C4-2B (cell line): ENCODE measurements at regions not wholly inside any gene's neighbourhood (a gene's known extent, or its start where the extent isn't known, plus 50 kb on each side); places are given as distances from the start of the nearest gene placed in this dataset.

ENCODE experiments used
- CTCF ChIP-seq: fragments of 450-650 bp; conservative IDR thresholded peaks from 2 replicates; pipeline ENCODE4 v1.5.1; 2017; ENCODE audit warnings: mild to moderate bottlenecking
- ZFX ChIP-seq: fragments of 450-650 bp; IDR thresholded peaks from 2 replicates; pipeline ENCODE4 v1.6.1; 2017

DNA sequence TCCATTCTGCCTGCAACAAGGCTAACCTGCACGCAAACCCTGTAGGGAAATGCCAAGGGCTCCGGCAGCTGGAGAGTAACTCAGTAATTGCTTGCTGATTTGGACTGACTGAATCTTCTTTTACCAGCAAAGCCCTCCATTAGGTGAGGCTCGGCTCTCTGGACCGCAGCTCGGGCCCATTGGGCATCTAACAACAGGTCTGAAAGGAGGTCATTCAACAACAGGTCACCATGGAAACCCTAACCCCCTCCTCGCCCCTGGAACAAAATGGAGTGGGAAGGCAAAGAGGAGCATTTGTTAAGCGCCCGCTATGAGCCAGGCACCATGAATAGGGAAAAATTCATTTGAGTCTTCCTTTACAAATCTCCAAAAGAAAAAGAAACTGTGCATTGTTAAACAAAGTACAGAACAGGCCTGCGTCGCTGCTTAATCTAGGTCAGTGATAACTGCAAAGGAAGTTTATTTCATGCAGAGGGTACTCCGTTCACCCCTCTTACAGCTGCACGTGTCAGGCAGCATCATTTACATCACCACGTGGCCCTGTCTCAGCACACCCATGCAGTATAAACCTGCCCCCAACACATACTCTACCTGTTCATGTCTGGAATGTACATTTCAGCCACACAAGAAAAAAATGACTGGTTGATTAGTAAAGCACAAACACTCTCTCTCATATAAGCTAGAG lies 248.8 kb upstream of the NEBL start:
- TF ChIP-seq CTCF, result no peak
- TF ChIP-seq ZFX, result no peak
